HEK293T (cell line): ENCODE measurements at regions not wholly inside any gene's neighbourhood (a gene's known extent, or its start where the extent isn't known, plus 50 kb on each side); places are given as distances from the start of the nearest gene placed in this dataset.

ENCODE experiments used
- ARNT ChIP-seq: fragments of 450-650 bp; IDR thresholded peaks from 2 replicates; pipeline ENCODE4 v1.6.1; 2017; ENCODE audit warnings: mild to moderate bottlenecking
- CTBP1 ChIP-seq: fragments of 450-650 bp; IDR thresholded peaks from 2 replicates; pipeline ENCODE4 v1.6.1; 2016; ENCODE audit warnings: borderline replicate concordance
- FOXM1 ChIP-seq: fragments of 450-650 bp; IDR thresholded peaks from 2 replicates; pipeline ENCODE4 v1.6.1; 2017; ENCODE audit warnings: mild to moderate bottlenecking, borderline replicate concordance
- NFRKB ChIP-seq: fragments of 450-650 bp; IDR thresholded peaks from 2 replicates; pipeline ENCODE4 v1.6.1; 2016; ENCODE audit warnings: mild to moderate bottlenecking, moderate library complexity
- SP1 ChIP-seq: fragments of 450-650 bp; IDR thresholded peaks from 2 replicates; pipeline ENCODE4 v1.6.1; 2017
- TARDBP ChIP-seq: fragments of 450-650 bp; IDR thresholded peaks from 2 replicates; pipeline ENCODE4 v1.6.1; 2016
- ZNF384 ChIP-seq: fragments of 450-650 bp; IDR thresholded peaks from 2 replicates; pipeline ENCODE4 v1.6.1; 2016

- TF ChIP-seq SP1 = no peak
- TF ChIP-seq ARNT = no peak
- no peak for TF ChIP-seq CTBP1
- no peak for TF ChIP-seq ZNF384
- TF ChIP-seq NFRKB = no peak
- no peak for TF ChIP-seq FOXM1
- TF ChIP-seq TARDBP = no peak
These were observed 780.5 kb downstream of the MRPL39 start for GRCh38 chr21:24826822-24827221.
